Aorta (tissue), 5 donors: ENCODE measurements at regions not wholly inside any gene's neighbourhood (a gene's known extent, or its start where the extent isn't known, plus 50 kb on each side); places are given as distances from the start of the nearest gene placed in this dataset.
A peak's percentile ranks its signal among the peaks of the same experiment; 100 is the strongest.

ENCODE experiments used
- ATAC-seq: fragments of 200-7000 bp; cut with Tn5 transposase; one replicate; pipeline ENCODE4 v1.9.1; 2022; ENCODE audit warnings: moderate library complexity; ENCODE audit not compliant: low FRiP score
- DNase-seq, 2 donors: peaks; one replicate each; pipeline ENCODE4 v3.0.0-alpha.2; 2020
- H3K27ac ChIP-seq, 2 donors: one replicate each; pipeline ENCODE4 v1.5.1; 2013; ENCODE audit warnings: low read length in 2 of 2, mild to moderate bottlenecking in 2 of 2, moderate library complexity in 2 of 2, control low read depth in 1 of 2, inconsistent platforms in 1 of 2, low read depth in 1 of 2
- H3K27me3 ChIP-seq, 2 donors: one replicate each; pipeline ENCODE4 v1.6.1; 2013; ENCODE audit warnings: control low read depth in 1 of 2, low read length in 1 of 2, mild to moderate bottlenecking in 1 of 2, moderate library complexity in 1 of 2; ENCODE audit not compliant: insufficient read depth in 2 of 2, control insufficient read depth in 1 of 2
- H3K36me3 ChIP-seq, 2 donors: one replicate each; pipeline ENCODE4 v1.6.1; 2013; ENCODE audit warnings: control low read depth in 1 of 2, low read length in 1 of 2, mild to moderate bottlenecking in 1 of 2; ENCODE audit not compliant: insufficient read depth in 2 of 2, control insufficient read depth in 1 of 2
- H3K4me1 ChIP-seq, 2 donors: one replicate each; pipeline ENCODE4 v1.6.1; 2013; ENCODE audit warnings: low read length in 2 of 2, control low read depth in 1 of 2, mild to moderate bottlenecking in 1 of 2, moderate library complexity in 1 of 2; ENCODE audit not compliant: insufficient read depth in 2 of 2, control insufficient read depth in 1 of 2
- H3K4me3 ChIP-seq, 2 donors: one replicate each; pipeline ENCODE4 v1.5.1; 2013; ENCODE audit warnings: low read length in 2 of 2, control low read depth in 1 of 2, mild to moderate bottlenecking in 1 of 2
- H3K9me3 ChIP-seq: one replicate; pipeline ENCODE4 v1.6.1; 2013; ENCODE audit warnings: mild to moderate bottlenecking, low read length; ENCODE audit not compliant: control insufficient read depth
- WGBS, 2 donors: extraction: QIAGEN DNeasy Blood & Tissue Kit; methylation state at CpG; one replicate each; pipeline ENCODE4 v1.1.7; 2013; 5-methylcytosine and 5-hydroxymethylcytosine counted together
- intact Hi-C, 2 donors: fragments of 100-400 bp; cut with DNase I; formaldehyde crosslinking; loops; one replicate each; pipeline versions ENCODE4 v1.14.2 to v1.15.0; 2022
- donor health status: healthy with polysubstance abuse.
- donor health status: Bipolar disorder and iron deficiency.
- donor health status: DM: no; HTN: no; CAD: no.
- donor health status: DM: no; HTN: no; CAD: no.
- donor health status: DM: yes; HTN: yes; CAD: no.

GRCh38 chr1:228989176-228989575 is 253.9 kb downstream of the RHOU start:
- DNase-seq, result no peak
- Histone ChIP-seq H3K4me1 (no peaks in the 10 kb centered on the region), H3K27ac (no peak overlapping the region)

GRCh38 chr1:228989676-228989991 is 254.4 kb downstream of the RHOU start:
- Histone ChIP-seq H3K27me3 (no peaks in the 10 kb centered on the region), H3K4me3 (no peak overlapping the region), H3K4me1 (no peaks in the 10 kb centered on the region), H3K36me3 (no peaks in the 10 kb centered on the region), H3K27ac (no peak overlapping the region), H3K9me3 (no peaks in the 10 kb centered on the region)
- 99 to 100% methylated on average over 5 of the region's 5 CpGs for WGBS, 2 donors
- DNase-seq (no peak), ATAC-seq (peak; percentile 8)
- intact Hi-C loops, result no loop called here

More at GRCh38 chr1:228989176-228989575, 253.9 kb downstream of the RHOU start:
- no peaks in the 10 kb centered on the region for H3K9me3 ChIP-seq
- no peaks in the 10 kb centered on the region for H3K36me3 ChIP-seq
- intact Hi-C loops, result no loop called here
- ATAC-seq, result no peak
- 94 to 95% methylated on average over 9 of the region's 9 CpGs for WGBS, 2 donors
- no peaks in the 10 kb centered on the region for H3K27me3 ChIP-seq
- no peak overlapping the region for H3K4me3 ChIP-seq

GRCh38 chr1:228989992-228990827 is 254.9 kb downstream of the RHOU start:
- intact Hi-C loops, result no loop called here
- H3K4me1 ChIP-seq, result no peaks in the 10 kb centered on the region
- H3K27ac ChIP-seq, result no peak overlapping the region
- H3K27me3 ChIP-seq, result no peaks in the 10 kb centered on the region
- no peak overlapping the region for H3K4me3 ChIP-seq
- DNase-seq, result peak in 1 of 2 donors; percentile 90
- peak; percentile 70 for ATAC-seq
- H3K9me3 ChIP-seq, result no peaks in the 10 kb centered on the region
- no peaks in the 10 kb centered on the region for H3K36me3 ChIP-seq
- 64 to 72% methylated on average over 12 of the region's 12 CpGs for WGBS, 2 donors

GRCh38 chr1:228990906-228991569 is 255.8 kb downstream of the RHOU start:
- Histone ChIP-seq H3K4me1 (no peaks in the 10 kb centered on the region), H3K27ac (no peak overlapping the region), H3K36me3 (no peaks in the 10 kb centered on the region), H3K4me3 (no peak overlapping the region), H3K9me3 (no peaks in the 10 kb centered on the region), H3K27me3 (no peaks in the 10 kb centered on the region)
- WGBS, 2 donors, result 94 to 95% methylated on average over 13 of the region's 13 CpGs
- ATAC-seq (peak; percentile 3), DNase-seq (no peak)
- intact Hi-C loops, result no loop called here

GRCh38 chr1:228992044-228992443 is 256.8 kb downstream of the RHOU start:
- Histone ChIP-seq H3K9me3 (no peaks in the 10 kb centered on the region), H3K27ac (no peak overlapping the region), H3K27me3 (no peaks in the 10 kb centered on the region), H3K4me1 (no peaks in the 10 kb centered on the region), H3K4me3 (no peak overlapping the region), H3K36me3 (no peaks in the 10 kb centered on the region)
- no peak for ATAC-seq
- intact Hi-C loops, result no loop called here
- DNase-seq, result no peak
- WGBS, 2 donors, result 83 to 84% methylated on average over 2 of the region's 2 CpGs

GRCh38 chr1:228992907-228993535 is 257.7 kb downstream of the RHOU start:
- no peak for ATAC-seq
- intact Hi-C loops, result no loop called here
- Histone ChIP-seq H3K27ac (no peak overlapping the region), H3K9me3 (no peaks in the 10 kb centered on the region), H3K36me3 (no peaks in the 10 kb centered on the region), H3K27me3 (no peaks in the 10 kb centered on the region), H3K4me1 (no peaks in the 10 kb centered on the region), H3K4me3 (no peak overlapping the region)
- 95 to 96% methylated on average over 8 of the region's 8 CpGs for WGBS, 2 donors
- no peak for DNase-seq

- H3K4me3 ChIP-seq, result no peak overlapping the region
- H3K4me1 ChIP-seq, result no peaks in the 10 kb centered on the region
- 92 to 96% methylated on average over 2 of the region's 2 CpGs for WGBS, 2 donors
- no peaks in the 10 kb centered on the region for H3K27me3 ChIP-seq
- ATAC-seq (no peak), DNase-seq (no peak)
- no peak overlapping the region for H3K27ac ChIP-seq
- intact Hi-C loops, result no loop called here
- H3K9me3 ChIP-seq, result no peaks in the 10 kb centered on the region
- H3K36me3 ChIP-seq, result no peaks in the 10 kb centered on the region
Measured at GRCh38 chr1:228994676-228995594, 259.7 kb downstream of the RHOU start.

GRCh38 chr1:228996281-228996680 is 261.0 kb downstream of the RHOU start:
- no peaks in the 10 kb centered on the region for H3K36me3 ChIP-seq
- intact Hi-C loops, result no loop called here
- no peak overlapping the region for H3K4me3 ChIP-seq
- H3K27me3 ChIP-seq, result no peaks in the 10 kb centered on the region
- no peak overlapping the region for H3K27ac ChIP-seq
- H3K9me3 ChIP-seq, result no peaks in the 10 kb centered on the region
- ATAC-seq (peak; percentile 54), DNase-seq (no peak)
- H3K4me1 ChIP-seq, result no peaks in the 10 kb centered on the region
- WGBS, 2 donors, result 85 to 89% methylated on average over 6 of the region's 6 CpGs
